IMR-90 (cell line): ENCODE measurements at regions not wholly inside any gene's neighbourhood (a gene's known extent, or its start where the extent isn't known, plus 50 kb on each side); places are given as distances from the start of the nearest gene placed in this dataset.

Source experiments
- CHD1 ChIP-seq: IDR thresholded peaks from 2 replicates; pipeline ENCODE4 v1.6.1; 2012; ENCODE audit warnings: low read depth, low read length, improper control_type of control experiment
- POLR2A ChIP-seq: IDR thresholded peaks from 2 replicates; pipeline ENCODE4 v1.6.1; 2012; ENCODE audit warnings: mild to moderate bottlenecking, low read depth, low read length
- RCOR1 ChIP-seq: IDR thresholded peaks from 2 replicates; pipeline ENCODE4 v1.6.1; 2012; ENCODE audit warnings: mild to moderate bottlenecking, low read length, improper control_type of control experiment; ENCODE audit not compliant: insufficient replicate concordance
- SMC3 ChIP-seq: fragments of 150-350 bp; IDR thresholded peaks from 2 replicates; pipeline ENCODE4 v1.6.1; 2016; ENCODE audit warnings: low read depth, mild to moderate bottlenecking, antibody characterized with exemption, low read length, moderate library complexity
- TF ChIP-seq, protein P1 (sequence below): conservative IDR thresholded peaks from 2 replicates; pipeline ENCODE4 v1.5.1; 2012; ENCODE audit warnings: mild to moderate bottlenecking, low read depth, low read length, improper control_type of control experiment

DNA sequence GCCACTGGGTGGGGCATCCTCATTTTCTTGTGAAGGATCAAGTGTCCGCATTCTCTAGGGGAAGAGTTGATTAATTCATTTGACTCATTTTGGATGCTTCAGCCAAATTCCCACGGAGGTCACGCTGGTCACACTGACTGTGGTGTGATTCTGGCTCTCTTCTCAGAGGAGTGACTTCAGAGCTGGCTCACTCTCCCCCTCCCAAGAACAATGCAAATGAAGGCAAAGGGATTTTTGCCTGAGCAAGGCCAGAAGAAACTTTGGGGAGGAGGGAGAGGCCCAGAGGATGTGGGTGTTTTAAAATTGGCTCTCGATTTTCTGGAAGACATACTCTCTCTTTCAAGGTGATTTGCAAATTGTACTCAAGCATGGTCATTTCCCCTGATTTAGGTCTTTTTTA is 51.1 kb upstream of the LMO2 start:
- TF ChIP-seq POLR2A (no peak), RCOR1 (no peak), CHD1 (no peak), SMC3 (no peak)
- TF ChIP-seq, protein P1, sequence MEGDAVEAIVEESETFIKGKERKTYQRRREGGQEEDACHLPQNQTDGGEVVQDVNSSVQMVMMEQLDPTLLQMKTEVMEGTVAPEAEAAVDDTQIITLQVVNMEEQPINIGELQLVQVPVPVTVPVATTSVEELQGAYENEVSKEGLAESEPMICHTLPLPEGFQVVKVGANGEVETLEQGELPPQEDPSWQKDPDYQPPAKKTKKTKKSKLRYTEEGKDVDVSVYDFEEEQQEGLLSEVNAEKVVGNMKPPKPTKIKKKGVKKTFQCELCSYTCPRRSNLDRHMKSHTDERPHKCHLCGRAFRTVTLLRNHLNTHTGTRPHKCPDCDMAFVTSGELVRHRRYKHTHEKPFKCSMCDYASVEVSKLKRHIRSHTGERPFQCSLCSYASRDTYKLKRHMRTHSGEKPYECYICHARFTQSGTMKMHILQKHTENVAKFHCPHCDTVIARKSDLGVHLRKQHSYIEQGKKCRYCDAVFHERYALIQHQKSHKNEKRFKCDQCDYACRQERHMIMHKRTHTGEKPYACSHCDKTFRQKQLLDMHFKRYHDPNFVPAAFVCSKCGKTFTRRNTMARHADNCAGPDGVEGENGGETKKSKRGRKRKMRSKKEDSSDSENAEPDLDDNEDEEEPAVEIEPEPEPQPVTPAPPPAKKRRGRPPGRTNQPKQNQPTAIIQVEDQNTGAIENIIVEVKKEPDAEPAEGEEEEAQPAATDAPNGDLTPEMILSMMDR: no peak
